ENCODE measurements at regions not wholly inside any gene's neighbourhood (a gene's known extent, or its start where the extent isn't known, plus 50 kb on each side); places are given as distances from the start of the nearest gene placed in this dataset.
"Not testable (repeated sequence)": the region's sequence is repeated elsewhere in the genome, so short reads cannot be mapped to it uniquely, and the experiment has no call there.

GRCh38 chr9:81035171-81035570 is 654.2 kb downstream of the TLE1 start:
- H3K9ac ChIP-seq (ENCODE audit: low read length): no peak overlapping the region
- H3K36me3 ChIP-seq (ENCODE audit: control insufficient read depth, insufficient read depth, low read length): no peaks in the 10 kb centered on the region
- H3K9me3 ChIP-seq (ENCODE audit: control insufficient read depth, insufficient read depth, low read depth, low read length): no peaks in the 10 kb centered on the region
- H3K27me3 ChIP-seq (ENCODE audit: control insufficient read depth, insufficient read depth, low read length): no peaks in the 10 kb centered on the region
- peaks cover 10% of the 10 kb centered on the region; the same call in 1 of the 2 replicates for H3K4me1 ChIP-seq (ENCODE audit: control insufficient read depth, insufficient read depth, low read length)
- no peak overlapping the region for H3K27ac ChIP-seq (ENCODE audit: low read depth, low read length)
- H3K4me3 ChIP-seq (ENCODE audit: low read depth, low read length): no peak overlapping the region

- Histone ChIP-seq H3K36me3 (ENCODE audit: control insufficient read depth, insufficient read depth, low read length) (no peaks in the 10 kb centered on the region), H3K27me3 (ENCODE audit: control insufficient read depth, insufficient read depth, low read length) (no peaks in the 10 kb centered on the region), H3K4me1 (ENCODE audit: control insufficient read depth, insufficient read depth, low read length) (peaks cover 11% of the 10 kb centered on the region; the same call in 1 of the 2 replicates), H3K27ac (ENCODE audit: low read depth, low read length) (no peak overlapping the region), H3K4me3 (ENCODE audit: low read depth, low read length) (no peak overlapping the region), H3K9ac (ENCODE audit: low read length) (no peak overlapping the region), H3K9me3 (ENCODE audit: control insufficient read depth, insufficient read depth, low read depth, low read length) (no peaks in the 10 kb centered on the region)
Measured at GRCh38 chr9:81032831-81033230, 656.5 kb downstream of the TLE1 start.

DNA sequence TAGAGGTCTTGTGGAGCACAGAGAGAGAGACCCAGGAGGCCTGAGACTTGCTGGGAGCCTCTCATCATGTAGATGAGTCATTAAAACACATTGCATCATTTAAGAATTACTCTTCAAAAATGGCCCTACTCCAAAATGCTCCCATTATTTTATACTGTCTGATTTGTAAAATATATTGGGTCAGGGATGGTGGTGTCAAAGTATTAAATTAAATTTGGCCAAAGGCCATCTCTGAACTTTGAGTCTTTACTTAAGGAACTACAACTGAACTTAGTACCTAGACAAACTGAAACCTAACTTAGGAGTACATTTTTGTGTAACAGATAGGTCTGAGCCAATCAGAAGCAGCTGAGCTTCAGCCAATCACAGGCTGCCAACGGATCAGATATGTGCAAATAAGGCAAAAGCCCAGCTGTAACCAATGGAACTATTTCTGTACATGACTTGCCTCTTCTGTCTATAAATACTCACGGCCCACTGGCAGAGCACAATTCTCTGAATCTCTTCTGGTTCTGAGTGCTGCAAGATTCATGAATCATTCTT is 657.2 kb downstream of the TLE1 start:
- no peak overlapping the region for H3K27ac ChIP-seq (ENCODE audit: low read depth, low read length)
- H3K4me1 ChIP-seq (ENCODE audit: control insufficient read depth, insufficient read depth, low read length): peaks cover 11% of the 10 kb centered on the region; the same call in 1 of the 2 replicates
- H3K27me3 ChIP-seq (ENCODE audit: control insufficient read depth, insufficient read depth, low read length): no peaks in the 10 kb centered on the region
- no peaks in the 10 kb centered on the region for H3K9me3 ChIP-seq (ENCODE audit: control insufficient read depth, insufficient read depth, low read depth, low read length)
- no peak overlapping the region for H3K4me3 ChIP-seq (ENCODE audit: low read depth, low read length)
- H3K36me3 ChIP-seq (ENCODE audit: control insufficient read depth, insufficient read depth, low read length): no peaks in the 10 kb centered on the region
- no peak overlapping the region for H3K9ac ChIP-seq (ENCODE audit: low read length)

DNA sequence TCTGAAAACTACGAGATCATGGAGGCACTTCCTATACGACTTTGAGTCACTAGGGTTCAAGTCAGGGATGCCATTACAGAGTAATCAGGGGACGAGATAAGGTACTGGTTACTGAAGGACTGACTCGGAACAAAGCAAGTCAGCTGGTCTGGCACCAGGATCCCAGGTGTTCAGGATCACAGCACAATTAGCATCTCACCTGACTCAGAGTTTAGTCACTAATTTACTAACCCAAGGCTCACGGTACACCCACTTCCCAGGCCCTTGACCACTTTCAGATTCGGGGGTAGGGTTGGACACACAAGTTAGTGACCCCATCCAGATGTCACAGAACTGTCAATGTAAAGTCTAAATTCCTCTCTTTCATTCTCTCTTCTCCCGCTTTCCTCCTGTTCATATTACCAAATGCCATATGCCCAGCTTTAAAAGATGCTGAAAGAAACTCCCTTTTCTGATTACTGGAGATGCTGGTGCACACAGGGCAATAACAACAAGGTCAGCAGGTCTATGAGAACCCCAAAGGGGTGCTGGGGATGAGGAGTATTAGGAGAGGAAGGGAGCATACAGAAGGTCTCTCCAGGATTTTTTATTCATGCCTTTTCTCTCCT is 657.8 kb downstream of the TLE1 start:
- H3K9me3 ChIP-seq (ENCODE audit: control insufficient read depth, insufficient read depth, low read depth, low read length): no peaks in the 10 kb centered on the region
- H3K9ac ChIP-seq (ENCODE audit: low read length): no peak overlapping the region
- H3K27me3 ChIP-seq (ENCODE audit: control insufficient read depth, insufficient read depth, low read length): no peaks in the 10 kb centered on the region

DNA sequence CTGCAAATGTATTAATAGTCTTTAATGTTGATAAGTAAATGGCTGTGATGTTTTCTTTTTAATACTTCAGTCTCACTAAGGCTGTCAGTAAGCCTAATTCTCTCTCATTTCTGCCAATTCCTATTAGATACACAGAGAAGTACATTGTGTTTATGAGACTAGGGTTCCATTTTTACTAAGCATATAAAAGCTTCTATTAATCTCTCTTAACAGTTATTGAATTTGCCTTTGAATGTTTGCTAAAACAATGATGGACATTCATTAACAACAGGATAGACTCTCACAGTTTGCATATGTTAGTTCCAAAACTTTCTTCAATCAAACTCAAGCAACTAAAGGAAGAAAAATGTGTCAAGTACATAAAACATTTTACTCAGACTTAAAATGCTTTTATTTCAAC is 659.3 kb downstream of the TLE1 start:
- Histone ChIP-seq H3K9me3 (ENCODE audit: control insufficient read depth, insufficient read depth, low read depth, low read length) (no peaks in the 10 kb centered on the region), H3K27me3 (ENCODE audit: control insufficient read depth, insufficient read depth, low read length) (no peaks in the 10 kb centered on the region), H3K4me1 (ENCODE audit: control insufficient read depth, insufficient read depth, low read length) (peaks cover 11% of the 10 kb centered on the region; the same call in 1 of the 2 replicates), H3K9ac (ENCODE audit: low read length) (no peak overlapping the region), H3K36me3 (ENCODE audit: control insufficient read depth, insufficient read depth, low read length) (no peaks in the 10 kb centered on the region), H3K27ac (ENCODE audit: low read depth, low read length) (no peak overlapping the region), H3K4me3 (ENCODE audit: low read depth, low read length) (no peak overlapping the region)

More for the DNA sequence above, 657.8 kb downstream of the TLE1 start:
- Histone ChIP-seq H3K4me1 (ENCODE audit: control insufficient read depth, insufficient read depth, low read length) (peaks cover 11% of the 10 kb centered on the region; the same call in 1 of the 2 replicates), H3K27ac (ENCODE audit: low read depth, low read length) (no peak overlapping the region), H3K36me3 (ENCODE audit: control insufficient read depth, insufficient read depth, low read length) (no peaks in the 10 kb centered on the region), H3K4me3 (ENCODE audit: low read depth, low read length) (no peak overlapping the region)

- no peak overlapping the region for H3K27ac ChIP-seq (ENCODE audit: low read depth, low read length)
- H3K4me1 ChIP-seq (ENCODE audit: control insufficient read depth, insufficient read depth, low read length): peaks cover 11% of the 10 kb centered on the region; the same call in 1 of the 2 replicates
- H3K9me3 ChIP-seq (ENCODE audit: control insufficient read depth, insufficient read depth, low read depth, low read length): no peaks in the 10 kb centered on the region
- no peaks in the 10 kb centered on the region for H3K36me3 ChIP-seq (ENCODE audit: control insufficient read depth, insufficient read depth, low read length)
- H3K9ac ChIP-seq (ENCODE audit: low read length): no peak overlapping the region
- no peaks in the 10 kb centered on the region for H3K27me3 ChIP-seq (ENCODE audit: control insufficient read depth, insufficient read depth, low read length)
- no peak overlapping the region for H3K4me3 ChIP-seq (ENCODE audit: low read depth, low read length)
Measured at GRCh38 chr9:81028504-81028903, 660.8 kb downstream of the TLE1 start.

- Histone ChIP-seq H3K4me1 (ENCODE audit: control insufficient read depth, insufficient read depth, low read length) (no peaks in the 10 kb centered on the region), H3K27ac (ENCODE audit: low read depth, low read length) (no peak overlapping the region), H3K36me3 (ENCODE audit: control insufficient read depth, insufficient read depth, low read length) (no peaks in the 10 kb centered on the region), H3K9ac (ENCODE audit: low read length) (no peak overlapping the region), H3K9me3 (ENCODE audit: control insufficient read depth, insufficient read depth, low read depth, low read length) (no peaks in the 10 kb centered on the region), H3K27me3 (ENCODE audit: control insufficient read depth, insufficient read depth, low read length) (no peaks in the 10 kb centered on the region), H3K4me3 (ENCODE audit: low read depth, low read length) (no peak overlapping the region)
Measured at GRCh38 chr9:81022177-81022576, 667.2 kb downstream of the TLE1 start.

- not testable (repeated sequence) for H3K4me3 ChIP-seq (ENCODE audit: low read depth, low read length); H3K4me1 ChIP-seq (ENCODE audit: control insufficient read depth, insufficient read depth, low read length); H3K36me3 ChIP-seq (ENCODE audit: control insufficient read depth, insufficient read depth, low read length); H3K27me3 ChIP-seq (ENCODE audit: control insufficient read depth, insufficient read depth, low read length); H3K9me3 ChIP-seq (ENCODE audit: control insufficient read depth, insufficient read depth, low read depth, low read length); H3K9ac ChIP-seq (ENCODE audit: low read length); H3K27ac ChIP-seq (ENCODE audit: low read depth, low read length)
Measured at GRCh38 chr9:81014945-81015344, 674.4 kb downstream of the TLE1 start.

DNA sequence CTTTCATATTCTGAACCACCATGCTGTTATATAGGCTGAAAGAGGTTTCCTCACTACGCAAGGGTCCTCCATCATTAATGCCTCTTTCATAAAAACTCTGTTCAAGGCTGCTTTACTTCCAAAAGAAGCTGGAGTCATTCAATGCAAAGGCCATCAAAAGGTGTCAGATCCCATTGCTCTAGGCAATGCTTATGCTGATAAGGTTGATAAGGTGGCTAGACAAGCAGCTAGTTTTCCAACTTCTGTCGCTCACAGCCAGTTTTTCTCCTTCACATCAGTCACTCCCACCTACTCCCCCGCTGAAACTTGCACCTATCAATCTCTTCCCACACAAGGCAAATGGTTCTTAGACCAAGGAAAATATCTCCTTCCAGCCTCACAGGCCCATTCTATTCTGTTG is 676.2 kb downstream of the TLE1 start:
- H3K9me3 ChIP-seq (ENCODE audit: control insufficient read depth, insufficient read depth, low read depth, low read length); H3K4me1 ChIP-seq (ENCODE audit: control insufficient read depth, insufficient read depth, low read length); H3K4me3 ChIP-seq (ENCODE audit: low read depth, low read length); H3K27me3 ChIP-seq (ENCODE audit: control insufficient read depth, insufficient read depth, low read length); H3K36me3 ChIP-seq (ENCODE audit: control insufficient read depth, insufficient read depth, low read length); H3K9ac ChIP-seq (ENCODE audit: low read length); H3K27ac ChIP-seq (ENCODE audit: low read depth, low read length): not testable (repeated sequence)

DNA sequence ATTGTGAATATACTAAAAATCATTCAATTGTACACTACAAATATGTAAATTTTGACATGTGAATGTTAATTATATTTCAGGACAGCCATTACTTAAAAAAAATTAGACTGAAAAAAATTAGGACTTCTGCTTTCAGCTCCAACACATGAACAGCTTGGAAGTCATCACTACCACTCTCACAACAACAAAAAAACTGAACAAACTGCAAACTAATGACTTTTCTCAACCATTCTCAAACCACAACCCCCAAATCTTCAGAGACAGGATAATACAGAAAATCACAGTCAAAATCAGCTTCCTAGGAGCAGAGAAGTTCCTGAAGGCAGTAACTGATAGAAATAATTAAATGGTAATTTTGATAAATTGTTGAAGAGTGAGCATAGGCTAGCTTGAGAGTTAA is 686.4 kb downstream of the TLE1 start:
- H3K9ac ChIP-seq (ENCODE audit: low read length): no peak overlapping the region
- no peaks in the 10 kb centered on the region for H3K27me3 ChIP-seq (ENCODE audit: control insufficient read depth, insufficient read depth, low read length)
- H3K4me1 ChIP-seq (ENCODE audit: control insufficient read depth, insufficient read depth, low read length): no peaks in the 10 kb centered on the region
- H3K36me3 ChIP-seq (ENCODE audit: control insufficient read depth, insufficient read depth, low read length): no peaks in the 10 kb centered on the region
- H3K9me3 ChIP-seq (ENCODE audit: control insufficient read depth, insufficient read depth, low read depth, low read length): no peaks in the 10 kb centered on the region
- H3K4me3 ChIP-seq (ENCODE audit: low read depth, low read length): no peak overlapping the region
- no peak overlapping the region for H3K27ac ChIP-seq (ENCODE audit: low read depth, low read length)

DNA sequence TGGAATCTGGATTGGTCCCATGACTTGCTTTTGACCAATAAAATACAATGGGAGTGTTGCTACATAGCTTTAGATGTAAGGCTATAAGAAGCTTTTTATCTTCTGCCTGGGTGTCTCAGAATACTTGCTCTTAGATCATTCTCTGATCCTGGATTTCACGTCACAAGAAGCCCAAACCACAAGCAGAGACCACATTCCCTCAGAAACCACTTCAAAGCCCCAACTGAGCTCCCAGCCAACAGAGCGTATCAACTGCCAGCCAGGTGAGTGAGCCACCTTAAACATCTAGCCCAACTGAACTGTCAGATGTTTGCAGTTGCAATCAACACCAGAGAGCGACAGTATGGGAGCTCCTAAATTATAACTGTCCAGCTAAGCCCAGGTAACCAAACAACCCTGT is 687.1 kb downstream of the TLE1 start:
- Histone ChIP-seq H3K4me1 (ENCODE audit: control insufficient read depth, insufficient read depth, low read length) (no peaks in the 10 kb centered on the region), H3K27me3 (ENCODE audit: control insufficient read depth, insufficient read depth, low read length) (no peaks in the 10 kb centered on the region), H3K9ac (ENCODE audit: low read length) (no peak overlapping the region), H3K27ac (ENCODE audit: low read depth, low read length) (no peak overlapping the region), H3K4me3 (ENCODE audit: low read depth, low read length) (no peak overlapping the region), H3K9me3 (ENCODE audit: control insufficient read depth, insufficient read depth, low read depth, low read length) (no peaks in the 10 kb centered on the region), H3K36me3 (ENCODE audit: control insufficient read depth, insufficient read depth, low read length) (no peaks in the 10 kb centered on the region)
